ENCODE measurements at regions not wholly inside any gene's neighbourhood (a gene's known extent, or its start where the extent isn't known, plus 50 kb on each side); places are given as distances from the start of the nearest gene placed in this dataset.

GRCh38 chr3:148329481-148330235 lies 368.0 kb upstream of the AGTR1 start:
- H3K36me3 Mint-ChIP-seq, result no peaks in the 10 kb centered on the region
- no peak for DNase-seq
- peaks cover 4% of the 10 kb centered on the region for H3K9me3 Mint-ChIP-seq
- H3K27ac Mint-ChIP-seq, result no peak overlapping the region
- H3K27me3 Mint-ChIP-seq, result no peaks in the 10 kb centered on the region
- H3K4me3 Mint-ChIP-seq, result no peak overlapping the region
- no peaks in the 10 kb centered on the region for H3K4me1 Mint-ChIP-seq

DNA sequence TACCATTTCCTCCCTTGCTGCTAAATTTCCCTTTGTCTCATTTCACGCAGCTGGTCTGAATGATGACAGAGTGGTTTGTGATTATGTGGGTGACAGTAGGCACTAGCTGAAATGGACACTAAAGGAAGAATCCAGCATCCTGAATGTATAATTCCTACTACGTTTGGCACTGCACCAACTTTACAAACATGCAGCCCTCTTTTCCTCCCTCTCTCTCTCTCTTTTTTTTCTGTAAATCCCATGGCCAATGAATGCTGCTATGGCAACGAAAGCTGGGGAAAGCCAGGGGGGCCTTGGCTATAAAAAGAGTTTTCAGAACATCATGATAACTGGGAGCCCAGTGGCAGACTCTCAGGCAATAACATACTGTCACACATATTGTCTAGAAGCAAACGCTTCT lies 367.2 kb upstream of the AGTR1 start:
- H3K36me3 Mint-ChIP-seq, result no peaks in the 10 kb centered on the region

DNA sequence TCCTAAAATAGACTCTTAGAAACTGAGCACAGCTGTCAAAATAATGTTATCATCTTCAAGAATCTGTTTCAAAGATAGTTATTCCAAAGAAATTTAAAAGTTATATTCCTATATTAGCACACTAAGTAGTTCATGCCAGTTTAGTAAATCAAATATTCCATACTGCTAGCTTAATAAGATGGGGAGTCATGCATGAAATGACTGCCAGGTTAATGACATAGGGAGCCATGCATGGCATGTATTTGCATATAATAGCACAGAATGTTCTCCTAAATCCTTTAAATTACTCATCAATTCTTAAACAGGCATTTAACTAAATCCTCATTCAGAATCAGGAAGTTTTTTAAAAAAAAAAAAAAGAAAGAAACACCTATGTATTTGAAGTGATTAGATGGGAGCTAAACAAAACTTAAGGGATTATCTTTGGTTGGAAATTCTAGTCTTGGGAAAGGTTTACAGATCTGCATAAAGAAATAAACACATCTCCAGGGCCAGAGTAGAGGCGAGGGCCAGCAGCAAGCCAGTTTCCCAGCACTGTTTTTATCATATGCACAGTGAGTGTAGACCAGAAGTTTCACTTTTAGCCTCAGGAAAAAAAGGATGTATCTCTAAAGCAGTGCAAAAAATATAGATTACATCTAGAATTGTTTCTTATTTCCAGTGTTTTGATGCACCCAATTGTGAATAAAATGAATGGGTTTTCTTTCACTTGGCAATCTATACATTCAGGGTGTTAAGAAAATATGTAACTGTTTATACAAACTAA lies 366.4 kb upstream of the AGTR1 start:
- Mint-ChIP-seq H3K4me3 (no peak overlapping the region), H3K4me1 (no peaks in the 10 kb centered on the region), H3K27me3 (no peaks in the 10 kb centered on the region), H3K27ac (no peak overlapping the region), H3K9me3 (peaks cover 4% of the 10 kb centered on the region), H3K36me3 (no peaks in the 10 kb centered on the region)
- no peak for DNase-seq

More for the DNA sequence above, 367.2 kb upstream of the AGTR1 start:
- no peak overlapping the region for H3K4me3 Mint-ChIP-seq
- no peaks in the 10 kb centered on the region for H3K27me3 Mint-ChIP-seq
- H3K9me3 Mint-ChIP-seq, result peaks cover 4% of the 10 kb centered on the region
- no peaks in the 10 kb centered on the region for H3K4me1 Mint-ChIP-seq
- no peak for DNase-seq
- H3K27ac Mint-ChIP-seq, result no peak overlapping the region

DNA sequence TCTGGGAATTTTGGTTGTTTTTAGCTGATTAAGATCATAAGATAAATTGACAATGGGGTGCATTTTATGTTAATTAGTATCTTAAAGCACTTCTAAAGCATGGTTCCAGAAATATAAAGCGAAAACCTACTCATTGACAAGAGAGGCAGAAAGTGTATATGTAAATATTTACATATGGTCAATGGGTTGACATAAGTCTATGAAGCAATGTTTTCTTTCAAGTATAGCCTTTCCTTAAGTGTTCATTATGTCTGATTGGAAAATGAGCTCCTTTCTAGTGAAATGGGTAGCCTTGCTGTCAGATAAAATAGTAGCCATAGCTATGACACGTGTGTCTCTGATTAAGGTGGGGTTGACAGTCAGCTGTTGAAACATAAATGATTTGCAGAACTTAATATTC lies 365.2 kb upstream of the AGTR1 start:
- H3K36me3 Mint-ChIP-seq, result no peaks in the 10 kb centered on the region
- peaks cover 4% of the 10 kb centered on the region for H3K9me3 Mint-ChIP-seq
- no peaks in the 10 kb centered on the region for H3K4me1 Mint-ChIP-seq
- no peaks in the 10 kb centered on the region for H3K27me3 Mint-ChIP-seq
- H3K4me3 Mint-ChIP-seq, result no peak overlapping the region
- no peak for DNase-seq
- H3K27ac Mint-ChIP-seq, result no peak overlapping the region

- H3K4me3 Mint-ChIP-seq, result no peak overlapping the region
- H3K27me3 Mint-ChIP-seq, result no peaks in the 10 kb centered on the region
- peaks cover 4% of the 10 kb centered on the region for H3K9me3 Mint-ChIP-seq
- no peaks in the 10 kb centered on the region for H3K4me1 Mint-ChIP-seq
- no peak for DNase-seq
- H3K27ac Mint-ChIP-seq, result no peak overlapping the region
- no peaks in the 10 kb centered on the region for H3K36me3 Mint-ChIP-seq
These were observed 364.6 kb upstream of the AGTR1 start for GRCh38 chr3:148333091-148333490.

DNA sequence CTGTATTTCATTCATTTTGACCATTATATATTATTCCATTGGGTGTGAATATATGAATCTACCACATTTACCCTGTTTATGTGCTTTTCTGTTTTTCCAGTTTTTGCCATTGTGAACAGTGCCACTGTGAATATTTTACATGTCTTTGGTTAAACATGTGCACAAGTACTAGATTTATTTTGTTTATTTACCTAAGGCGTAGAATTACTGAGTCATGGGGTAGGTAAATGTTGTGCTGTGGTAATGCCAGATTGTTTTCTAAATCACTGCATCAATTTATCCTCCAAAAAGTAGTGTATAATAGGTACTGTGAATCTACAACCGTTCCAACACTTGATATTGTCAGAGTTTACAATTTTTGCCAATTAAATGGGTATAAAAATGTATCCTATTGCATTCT lies 362.1 kb upstream of the AGTR1 start:
- Mint-ChIP-seq H3K27me3 (no peaks in the 10 kb centered on the region), H3K9me3 (peaks cover 4% of the 10 kb centered on the region), H3K36me3 (no peaks in the 10 kb centered on the region), H3K27ac (no peak overlapping the region), H3K4me1 (no peaks in the 10 kb centered on the region), H3K4me3 (no peak overlapping the region)
- DNase-seq, result no peak

DNA sequence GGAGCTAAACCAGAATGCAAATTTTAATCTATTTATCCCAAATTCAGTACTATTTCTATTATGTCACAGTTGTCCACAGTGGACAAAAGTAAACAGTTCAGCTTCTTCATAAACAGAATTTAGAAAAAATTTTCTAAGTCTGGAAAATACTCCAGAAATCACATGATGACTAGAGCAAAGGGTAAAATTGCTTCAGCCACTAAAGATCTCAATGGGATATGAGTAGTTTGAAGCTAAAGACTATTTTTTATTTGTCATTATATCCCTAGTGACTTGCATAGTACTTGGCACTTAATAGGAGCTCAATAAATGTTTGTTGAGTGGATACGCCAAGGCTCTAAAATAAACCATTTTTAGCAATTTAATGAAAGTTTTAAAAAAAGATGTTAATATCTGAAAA lies 354.3 kb upstream of the AGTR1 start:
- no peaks in the 10 kb centered on the region for H3K9me3 Mint-ChIP-seq
- H3K4me1 Mint-ChIP-seq, result no peaks in the 10 kb centered on the region
- no peak overlapping the region for H3K27ac Mint-ChIP-seq
- H3K36me3 Mint-ChIP-seq, result no peaks in the 10 kb centered on the region
- DNase-seq, result no peak
- no peak overlapping the region for H3K4me3 Mint-ChIP-seq
- H3K27me3 Mint-ChIP-seq, result no peaks in the 10 kb centered on the region

DNA sequence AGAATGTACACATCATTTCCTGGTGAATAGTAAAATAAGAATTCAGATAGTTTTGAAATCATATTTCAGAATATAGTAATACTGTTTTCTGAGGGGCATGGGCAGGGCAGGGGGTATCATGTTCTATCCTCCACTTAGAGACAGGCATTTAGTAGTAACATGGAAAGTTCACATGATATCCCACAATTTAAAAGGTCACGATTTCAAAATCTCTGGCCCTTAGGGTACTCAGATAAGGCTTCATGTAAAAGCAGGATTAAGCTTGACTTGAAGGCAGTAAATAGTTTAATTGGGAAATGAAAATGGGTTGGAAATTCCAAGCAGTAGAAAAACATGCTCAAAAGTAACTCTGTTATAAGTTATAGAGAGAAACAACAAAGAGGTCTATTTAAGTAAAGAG lies 353.2 kb upstream of the AGTR1 start:
- Mint-ChIP-seq H3K4me3 (no peak overlapping the region), H3K27ac (no peak overlapping the region), H3K9me3 (no peaks in the 10 kb centered on the region)

GRCh38 chr3:148360051-148360450 lies 337.7 kb upstream of the AGTR1 start:
- Mint-ChIP-seq H3K4me3 (no peak overlapping the region), H3K4me1 (no peaks in the 10 kb centered on the region), H3K27me3 (no peaks in the 10 kb centered on the region), H3K36me3 (no peaks in the 10 kb centered on the region), H3K27ac (no peak overlapping the region), H3K9me3 (peaks cover 7% of the 10 kb centered on the region)
- DNase-seq, result no peak

More for the DNA sequence above, 353.2 kb upstream of the AGTR1 start:
- Mint-ChIP-seq H3K36me3 (no peaks in the 10 kb centered on the region), H3K4me1 (no peaks in the 10 kb centered on the region), H3K27me3 (no peaks in the 10 kb centered on the region)
- no peak for DNase-seq

DNA sequence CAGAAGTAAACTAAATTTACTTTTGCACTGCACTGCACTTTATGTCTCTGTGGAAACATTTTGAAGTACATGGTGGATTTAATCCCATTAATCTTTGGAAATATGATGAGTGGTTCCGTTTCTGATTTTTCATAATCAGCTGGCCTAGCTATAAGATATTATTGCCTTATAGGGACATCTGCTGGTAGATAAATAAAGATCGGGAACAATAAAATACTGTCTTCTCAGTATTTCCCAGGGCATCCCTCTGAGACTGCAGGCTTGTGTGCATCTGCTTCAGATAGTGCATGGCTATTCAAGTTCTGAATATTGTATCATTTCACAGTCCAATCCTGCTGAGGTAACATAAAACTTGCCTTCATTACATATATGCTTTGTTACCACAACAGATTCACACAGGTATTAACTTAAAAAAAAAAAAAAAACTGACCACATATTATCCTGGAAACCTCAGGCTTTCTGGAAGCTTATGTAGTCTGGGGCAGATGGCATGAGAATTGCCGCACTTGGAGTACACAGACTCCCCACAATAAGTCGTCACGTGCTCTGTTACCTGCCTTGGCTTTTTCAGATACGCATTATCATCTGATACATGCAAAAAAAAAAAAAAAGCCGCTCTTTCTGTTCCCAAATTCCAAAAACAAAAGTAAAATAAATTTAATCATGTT lies 330.8 kb upstream of the AGTR1 start:
- no peaks in the 10 kb centered on the region for H3K4me1 Mint-ChIP-seq
- H3K27me3 Mint-ChIP-seq, result no peaks in the 10 kb centered on the region
- no peak overlapping the region for H3K4me3 Mint-ChIP-seq
- H3K36me3 Mint-ChIP-seq, result no peaks in the 10 kb centered on the region
- H3K9me3 Mint-ChIP-seq, result peaks cover 5% of the 10 kb centered on the region
- H3K27ac Mint-ChIP-seq, result no peak overlapping the region
- DNase-seq, result no peak

DNA sequence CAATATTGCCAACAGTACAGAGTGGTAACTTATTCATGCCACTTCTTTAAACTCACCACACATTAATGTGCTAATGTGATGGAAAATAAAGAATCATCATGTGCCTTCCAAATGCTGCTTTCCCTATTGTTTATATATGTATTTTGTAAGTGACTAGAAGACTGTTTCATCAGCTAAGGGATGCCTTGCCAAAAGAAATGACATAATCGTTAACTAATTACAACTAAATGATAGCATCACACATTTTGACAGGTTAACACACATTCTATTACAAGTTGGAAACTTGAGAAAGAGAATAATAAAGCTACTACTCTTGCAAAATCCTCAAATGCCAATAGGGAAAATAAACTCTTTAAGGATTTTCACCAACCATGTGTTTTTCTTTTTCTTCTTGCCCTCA lies 329.9 kb upstream of the AGTR1 start:
- H3K4me1 Mint-ChIP-seq, result no peaks in the 10 kb centered on the region
- no peak overlapping the region for H3K27ac Mint-ChIP-seq
- peaks cover 4% of the 10 kb centered on the region for H3K9me3 Mint-ChIP-seq
- DNase-seq, result no peak
- H3K36me3 Mint-ChIP-seq, result no peaks in the 10 kb centered on the region
- no peak overlapping the region for H3K4me3 Mint-ChIP-seq
- no peaks in the 10 kb centered on the region for H3K27me3 Mint-ChIP-seq

DNA sequence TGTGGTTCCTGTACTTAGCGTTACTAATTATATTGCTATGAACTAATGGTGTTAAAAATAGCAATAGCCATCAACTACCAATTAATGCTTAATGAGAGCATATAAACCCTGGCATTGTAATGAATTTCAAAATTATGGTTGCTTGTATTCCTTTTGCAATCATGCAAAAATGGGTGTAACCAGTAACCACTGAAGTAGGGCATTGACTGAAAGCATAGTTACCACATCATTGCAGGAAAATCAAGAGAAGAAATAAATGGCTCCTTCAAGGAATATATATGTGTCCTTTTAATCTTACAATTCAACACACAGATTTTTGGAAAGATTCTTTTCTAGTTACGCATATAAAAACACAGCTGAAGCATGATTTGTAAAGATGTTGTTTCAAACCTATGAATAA lies 328.3 kb upstream of the AGTR1 start:
- no peaks in the 10 kb centered on the region for H3K27me3 Mint-ChIP-seq
- H3K36me3 Mint-ChIP-seq, result no peaks in the 10 kb centered on the region

GRCh38 chr3:148372206-148372875 lies 325.4 kb upstream of the AGTR1 start:
- Mint-ChIP-seq H3K27ac (no peak overlapping the region), H3K27me3 (no peaks in the 10 kb centered on the region), H3K9me3 (peaks cover 4% of the 10 kb centered on the region), H3K4me3 (no peak overlapping the region), H3K4me1 (no peaks in the 10 kb centered on the region), H3K36me3 (no peaks in the 10 kb centered on the region)
- DNase-seq, result no peak

More for the DNA sequence above, 328.3 kb upstream of the AGTR1 start:
- DNase-seq, result no peak
- Mint-ChIP-seq H3K4me1 (no peaks in the 10 kb centered on the region), H3K4me3 (no peak overlapping the region), H3K9me3 (peaks cover 4% of the 10 kb centered on the region), H3K27ac (no peak overlapping the region)

GRCh38 chr3:148373961-148374360 lies 323.7 kb upstream of the AGTR1 start:
- H3K4me1 Mint-ChIP-seq, result no peaks in the 10 kb centered on the region

GRCh38 chr3:148379763-148380382 lies 317.8 kb upstream of the AGTR1 start:
- H3K36me3 Mint-ChIP-seq, result no peaks in the 10 kb centered on the region
- H3K27ac Mint-ChIP-seq, result no peak overlapping the region
- H3K27me3 Mint-ChIP-seq, result no peaks in the 10 kb centered on the region
- H3K4me1 Mint-ChIP-seq, result no peaks in the 10 kb centered on the region
- no peak overlapping the region for H3K4me3 Mint-ChIP-seq
- no peak for DNase-seq
- H3K9me3 Mint-ChIP-seq, result peaks cover 2% of the 10 kb centered on the region

More at GRCh38 chr3:148373961-148374360, 323.7 kb upstream of the AGTR1 start:
- Mint-ChIP-seq H3K4me3 (no peak overlapping the region), H3K36me3 (no peaks in the 10 kb centered on the region), H3K9me3 (peaks cover 4% of the 10 kb centered on the region), H3K27me3 (no peaks in the 10 kb centered on the region), H3K27ac (no peak overlapping the region)
- no peak for DNase-seq

Measured in activated naive CD8-positive, alpha-beta T cell treated with anti-CD3 and anti-CD28 coated beads for 36 hours (primary cell).